Forelimb muscle (tissue), 1 donor: ENCODE measurements at regions not wholly inside any gene's neighbourhood (a gene's known extent, or its start where the extent isn't known, plus 50 kb on each side); places are given as distances from the start of the nearest gene placed in this dataset.
"Not testable (repeated sequence)": the region's sequence is repeated elsewhere in the genome, so short reads cannot be mapped to it uniquely, and the experiment has no call there.

Experiments used
- DNase-seq: peaks from one replicate; pipeline ENCODE4 v3.0.0-alpha.2; 2013; ENCODE audit warnings: low read depth

- no peak for DNase-seq
Observed at GRCh38 chr5:17690473-17690872, 56.2 kb downstream of the TAF11L14 start.

GRCh38 chr5:17691762-17692161 is 57.5 kb downstream of the TAF11L14 start:
- DNase-seq: no peak

- no peak for DNase-seq
Observed at GRCh38 chr5:17694371-17694770, 60.1 kb downstream of the TAF11L14 start.

GRCh38 chr5:17694914-17695313 is 60.7 kb downstream of the TAF11L14 start:
- no peak for DNase-seq

GRCh38 chr5:17696627-17697026 is 62.4 kb downstream of the TAF11L14 start:
- no peak for DNase-seq

GRCh38 chr5:17697671-17698070 is 63.4 kb downstream of the TAF11L14 start:
- no peak for DNase-seq

- no peak for DNase-seq
Observed at GRCh38 chr5:17709011-17709710, 74.9 kb downstream of the TAF11L14 start.

- no peak for DNase-seq
Observed at GRCh38 chr5:17713301-17713700, 79.0 kb downstream of the TAF11L14 start.

- no peak for DNase-seq
Observed at GRCh38 chr5:17714186-17714585, 79.9 kb downstream of the TAF11L14 start.

GRCh38 chr5:17719592-17719991 is 85.3 kb downstream of the TAF11L14 start:
- DNase-seq: no peak

GRCh38 chr5:17720071-17720470 is 85.8 kb downstream of the TAF11L14 start:
- no peak for DNase-seq

GRCh38 chr5:17723876-17724275 is 89.6 kb downstream of the TAF11L14 start:
- DNase-seq: no peak

GRCh38 chr5:17727098-17727497 is 92.8 kb downstream of the TAF11L14 start:
- DNase-seq: no peak

GRCh38 chr5:17730421-17730820 is 96.2 kb downstream of the TAF11L14 start:
- DNase-seq: no peak

GRCh38 chr5:17732351-17732923 is 98.2 kb downstream of the TAF11L14 start:
- DNase-seq: no peak

- DNase-seq: no peak
Observed at GRCh38 chr5:17734011-17734410, 99.8 kb downstream of the TAF11L14 start.

- no peak for DNase-seq
Observed at GRCh38 chr5:17735761-17736160, 101.5 kb downstream of the TAF11L14 start.

GRCh38 chr5:17737092-17737491 is 102.8 kb downstream of the TAF11L14 start:
- no peak for DNase-seq

- no peak for DNase-seq
Observed at GRCh38 chr5:17738446-17738845, 104.2 kb downstream of the TAF11L14 start.

- no peak for DNase-seq
Observed at GRCh38 chr5:17743580-17744435, 109.5 kb downstream of the TAF11L14 start.

GRCh38 chr5:17748201-17748600 is 113.9 kb downstream of the TAF11L14 start:
- DNase-seq: no peak

GRCh38 chr5:17748941-17749340 is 114.7 kb downstream of the TAF11L14 start:
- no peak for DNase-seq

- not testable (repeated sequence) for DNase-seq
Observed at GRCh38 chr5:17755406-17755805, 121.1 kb downstream of the TAF11L14 start.
